A673 (cell line): ENCODE measurements at regions not wholly inside any gene's neighbourhood (a gene's known extent, or its start where the extent isn't known, plus 50 kb on each side); places are given as distances from the start of the nearest gene placed in this dataset.
"Not testable (repeated sequence)": the region's sequence is repeated elsewhere in the genome, so short reads cannot be mapped to it uniquely, and the experiment has no call there.

Source experiments
- BruUV-seq: library from RNA; stranded (reverse); fragments of 400-500 nt; replicated peaks from 2 replicates; lab custom pipeline; 2021; lab: Mats Ljungman, UMichigan
- CTCF ChIA-PET: fragments of 300-600 bp; sonication (Branson Sonifier 250); formaldehyde crosslinking; loops from one replicate; lab custom pipeline; 2022; ENCODE audit warnings: antibody characterized with exemption; lab: Charles Lee
- POLR2A ChIA-PET: fragments of 300-600 bp; sonication (Branson Sonifier 250); formaldehyde crosslinking; loops from one replicate; lab custom pipeline; 2022; ENCODE audit warnings: antibody characterized with exemption; ENCODE audit not compliant: low non-redundant PET; lab: Charles Lee
- DNase-seq: peaks from one replicate; pipeline ENCODE4 v3.0.0-alpha.2; 2015; ENCODE audit warnings: low spot score
- H3K27ac ChIP-seq: fragments of 200-600 bp; sonication (generic); 2 replicates; pipeline ENCODE4 v1.5.1; 2016; ENCODE audit warnings: mixed run types, low read depth, mild to moderate bottlenecking, mixed read lengths, antibody characterized with exemption, low read length; ENCODE audit not compliant: poor library complexity, severe bottlenecking
- H3K27me3 ChIP-seq: fragments of 200-600 bp; sonication (generic); replicated peaks from 2 replicates; pipeline ENCODE4 v1.6.1; 2017; ENCODE audit warnings: mixed run types, low read depth, mild to moderate bottlenecking, mixed read lengths, antibody characterized with exemption, low read length; ENCODE audit not compliant: insufficient read depth, poor library complexity
- H3K36me3 ChIP-seq: fragments of 200-600 bp; sonication (generic); 2 replicates; pipeline ENCODE4 v1.6.1; 2016; ENCODE audit warnings: mixed run types, mild to moderate bottlenecking, mixed read lengths, antibody characterized with exemption, low read length; ENCODE audit not compliant: insufficient read depth, poor library complexity, severe bottlenecking
- H3K4me1 ChIP-seq: fragments of 200-600 bp; sonication (generic); 2 replicates; pipeline ENCODE4 v1.6.1; 2017; ENCODE audit warnings: mixed run types, mild to moderate bottlenecking, mixed read lengths, antibody characterized with exemption, low read length; ENCODE audit not compliant: insufficient read depth, poor library complexity, severe bottlenecking
- H3K4me3 ChIP-seq: fragments of 200-600 bp; sonication (generic); 2 replicates; pipeline ENCODE4 v1.5.1; 2016; ENCODE audit warnings: low read depth, mixed run types, mild to moderate bottlenecking, mixed read lengths, low read length; ENCODE audit not compliant: poor library complexity, severe bottlenecking
- H3K9me3 ChIP-seq: fragments of 200-600 bp; sonication (generic); 2 replicates; pipeline ENCODE4 v1.6.1; 2016; ENCODE audit warnings: mixed run types, low read depth, mild to moderate bottlenecking, mixed read lengths, antibody characterized with exemption, low read length; ENCODE audit not compliant: poor library complexity, severe bottlenecking
- EZH2 ChIP-seq: fragments of 200-600 bp; sonication (generic); IDR thresholded peaks from 2 replicates; pipeline ENCODE4 v1.6.1; 2017; ENCODE audit warnings: borderline replicate concordance, low read depth, mild to moderate bottlenecking, mixed read lengths, antibody characterized with exemption, low read length; ENCODE audit not compliant: poor library complexity, severe bottlenecking
- intact Hi-C: fragments of 100-400 bp; cut with micrococcal nuclease; formaldehyde crosslinking; loops from one replicate; pipeline ENCODE4 v1.10.0; 2022; ENCODE audit not compliant: unreplicated experiment
- TF ChIP-seq, protein P1 (sequence below): fragments of 300-800, 200-600 bp; sonication (generic); conservative IDR thresholded peaks from 2 replicates; pipeline ENCODE4 v1.5.1; 2017; ENCODE audit warnings: low read depth, mild to moderate bottlenecking, antibody characterized with exemption, low read length, moderate library complexity, mixed read lengths

DNA sequence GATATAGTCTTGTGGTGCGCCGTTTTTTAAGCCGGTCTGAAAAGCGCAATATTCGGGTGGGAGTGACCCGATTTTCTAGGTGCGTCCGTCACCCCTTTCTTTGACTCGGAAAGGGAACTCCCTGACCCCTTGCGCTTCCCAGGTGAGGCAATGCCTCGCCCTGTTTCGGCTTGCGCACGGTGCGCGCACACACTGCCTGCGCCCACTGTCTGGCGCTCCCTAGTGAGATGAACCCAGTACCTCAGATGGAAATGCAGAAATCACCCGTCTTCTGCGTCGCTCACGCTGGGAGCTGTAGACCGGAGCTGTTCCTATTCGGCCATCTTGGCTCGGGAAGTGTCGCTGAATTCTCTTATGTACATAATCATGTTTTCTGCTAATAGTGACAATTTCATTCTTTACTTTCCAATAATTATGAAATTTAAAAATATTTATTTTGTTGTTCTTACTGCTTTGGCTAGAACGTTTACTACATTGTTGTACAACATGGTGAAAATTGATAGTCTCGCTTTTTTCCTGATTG is 61.2 kb upstream of the MINDY3 start:
- POLR2A ChIA-PET, H3K9me3 ChIP-seq, intact Hi-C loops, BruUV-seq, CTCF ChIA-PET, H3K4me3 ChIP-seq, DNase-seq, H3K36me3 ChIP-seq, H3K27ac ChIP-seq, H3K4me1 ChIP-seq: not testable (repeated sequence)
- peaks cover 24% of the 10 kb centered on the region for H3K27me3 ChIP-seq

DNA sequence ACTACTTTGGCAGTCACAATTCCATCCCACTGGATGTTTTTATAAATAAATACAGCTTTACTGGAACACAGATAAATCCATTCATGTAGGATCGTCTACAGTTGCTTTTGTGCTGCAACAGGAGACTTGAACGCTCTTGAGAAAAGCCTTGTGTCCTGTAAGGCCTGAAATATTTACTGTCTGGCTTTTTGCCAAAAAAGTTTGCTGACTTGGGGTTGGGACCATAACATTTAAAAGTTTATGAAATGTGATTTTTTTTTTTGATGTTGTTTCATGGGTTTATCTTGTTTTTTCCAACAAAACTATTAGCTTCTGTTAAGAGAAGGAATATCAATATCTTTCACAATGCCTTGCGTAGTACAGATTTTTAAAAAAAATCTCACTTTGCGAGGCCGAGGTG is 71.1 kb upstream of the MINDY3 start:
- CTCF ChIA-PET = no interaction called here
- Histone ChIP-seq H3K4me3 (no peak overlapping the region), H3K36me3 (no peaks in the 10 kb centered on the region), H3K27me3 (peaks cover 46% of the 10 kb centered on the region), H3K4me1 (no peaks in the 10 kb centered on the region), H3K27ac (no peak overlapping the region), H3K9me3 (no peaks in the 10 kb centered on the region)
- POLR2A ChIA-PET = no interaction called here
- no peak for DNase-seq
- intact Hi-C loops = no loop called here
- no TSS peak for BruUV-seq
- TF ChIP-seq EZH2 = no peak
- TF ChIP-seq, protein P1, sequence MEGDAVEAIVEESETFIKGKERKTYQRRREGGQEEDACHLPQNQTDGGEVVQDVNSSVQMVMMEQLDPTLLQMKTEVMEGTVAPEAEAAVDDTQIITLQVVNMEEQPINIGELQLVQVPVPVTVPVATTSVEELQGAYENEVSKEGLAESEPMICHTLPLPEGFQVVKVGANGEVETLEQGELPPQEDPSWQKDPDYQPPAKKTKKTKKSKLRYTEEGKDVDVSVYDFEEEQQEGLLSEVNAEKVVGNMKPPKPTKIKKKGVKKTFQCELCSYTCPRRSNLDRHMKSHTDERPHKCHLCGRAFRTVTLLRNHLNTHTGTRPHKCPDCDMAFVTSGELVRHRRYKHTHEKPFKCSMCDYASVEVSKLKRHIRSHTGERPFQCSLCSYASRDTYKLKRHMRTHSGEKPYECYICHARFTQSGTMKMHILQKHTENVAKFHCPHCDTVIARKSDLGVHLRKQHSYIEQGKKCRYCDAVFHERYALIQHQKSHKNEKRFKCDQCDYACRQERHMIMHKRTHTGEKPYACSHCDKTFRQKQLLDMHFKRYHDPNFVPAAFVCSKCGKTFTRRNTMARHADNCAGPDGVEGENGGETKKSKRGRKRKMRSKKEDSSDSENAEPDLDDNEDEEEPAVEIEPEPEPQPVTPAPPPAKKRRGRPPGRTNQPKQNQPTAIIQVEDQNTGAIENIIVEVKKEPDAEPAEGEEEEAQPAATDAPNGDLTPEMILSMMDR = no peak

DNA sequence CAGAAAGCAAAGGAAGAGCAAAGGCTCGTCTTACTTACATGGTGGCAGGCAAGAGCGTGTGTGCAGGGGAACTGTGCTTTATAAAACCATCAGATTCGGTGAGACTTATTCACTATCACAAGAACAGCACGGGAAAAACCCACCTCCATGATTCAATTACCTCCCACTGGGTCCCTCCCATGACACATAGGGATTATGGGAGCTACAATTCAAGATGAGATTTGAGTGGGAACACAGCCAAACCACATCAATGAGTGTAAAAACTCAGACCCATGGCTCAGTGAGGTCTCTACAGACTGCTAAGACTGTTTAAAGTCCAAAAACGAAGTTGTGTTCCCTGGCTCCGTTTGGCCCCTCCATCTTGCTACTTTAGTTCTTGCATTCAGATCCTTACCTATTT is 79.2 kb upstream of the MINDY3 start:
- H3K36me3 ChIP-seq, H3K4me1 ChIP-seq, BruUV-seq, POLR2A ChIA-PET, CTCF ChIA-PET, intact Hi-C loops, H3K4me3 ChIP-seq, H3K27ac ChIP-seq, H3K9me3 ChIP-seq: not testable (repeated sequence)
- H3K27me3 ChIP-seq = peaks cover 30% of the 10 kb centered on the region
- peak; percentile 3 for DNase-seq

DNA sequence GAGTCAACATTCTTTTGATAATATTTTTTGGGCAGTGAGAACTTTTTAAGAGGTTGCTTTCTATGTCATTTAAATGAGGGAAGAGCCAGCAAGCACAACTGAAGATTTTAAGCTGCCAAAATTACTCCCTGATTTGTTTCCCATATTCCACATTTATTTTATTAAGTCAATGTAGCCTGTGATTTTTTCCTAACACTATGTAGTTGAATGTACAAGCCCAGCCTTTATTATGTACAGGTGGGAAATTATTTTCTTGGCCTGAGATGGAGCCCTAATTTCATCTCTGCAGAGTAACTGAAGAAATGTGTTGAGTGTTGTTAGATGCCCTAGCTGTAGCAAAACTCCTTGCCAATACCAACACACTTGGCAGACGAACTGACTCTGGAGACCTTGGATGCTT is 83.1 kb upstream of the MINDY3 start:
- H3K4me1 ChIP-seq = no peaks in the 10 kb centered on the region
- H3K4me3 ChIP-seq = no peak overlapping the region
- ChIA-PET POLR2A (interaction anchor here (0.5 kb wide), 1 partner anchor 582 kb away, joined by 3 read pairs; no protein-coding TSS in a partner anchor), CTCF (no interaction called here)
- DNase-seq = no peak
- TF ChIP-seq, protein P1 = no peak
- TF ChIP-seq EZH2 = no peak
- intact Hi-C loops = no loop called here
- no peak overlapping the region for H3K27ac ChIP-seq
- H3K9me3 ChIP-seq = peaks cover 4% of the 10 kb centered on the region
- H3K27me3 ChIP-seq = peaks cover 35% of the 10 kb centered on the region
- BruUV-seq = no TSS peak
- no peaks in the 10 kb centered on the region for H3K36me3 ChIP-seq
